PC-9 (cell line): ENCODE measurements at regions not wholly inside any gene's neighbourhood (a gene's known extent, or its start where the extent isn't known, plus 50 kb on each side); places are given as distances from the start of the nearest gene placed in this dataset.

Experiments used
- BruUV-seq: library from RNA; stranded (reverse); fragments of 400-500 nt; replicated peaks from 2 replicates; lab custom pipeline; 2021; lab: Mats Ljungman, UMichigan
- CTCF ChIA-PET: fragments of 300-600 bp; sonication (Branson Sonifier 250); formaldehyde crosslinking; loops from one replicate; lab custom pipeline; 2022; ENCODE audit warnings: antibody characterized with exemption; lab: Charles Lee
- POLR2A ChIA-PET: fragments of 300-600 bp; sonication (Branson Sonifier 250); formaldehyde crosslinking; loops from one replicate; lab custom pipeline; 2022; ENCODE audit warnings: antibody characterized with exemption; ENCODE audit not compliant: unreplicated experiment; lab: Charles Lee
- DNase-seq, 2 experiments: peaks; one replicate each; pipeline versions ENCODE4 v3.0.0 to v3.0.0-alpha.2; 2015 to 2022; ENCODE audit warnings: mixed read lengths in 1 of 2
- H2AFZ ChIP-seq: fragments of 200-600 bp; sonication (generic); 2 replicates; pipeline ENCODE4 v1.8.1; 2017; ENCODE audit warnings: antibody characterized with exemption
- H3F3A ChIP-seq: fragments of 200-600 bp; sonication (generic); 2 replicates; pipeline ENCODE4 v1.8.1; 2017; ENCODE audit warnings: antibody characterized with exemption, mild to moderate bottlenecking, low read depth; ENCODE audit not compliant: insufficient read depth
- H3K27ac ChIP-seq: fragments of 200-600 bp; sonication (generic); 2 replicates; pipeline ENCODE4 v1.6.1; 2016; ENCODE audit warnings: mixed run types
- H3K27me3 ChIP-seq: fragments of 200-600 bp; sonication (generic); 2 replicates; pipeline ENCODE4 v1.6.1; 2016; ENCODE audit warnings: low read depth, mixed run types; ENCODE audit not compliant: insufficient read depth
- H3K36me3 ChIP-seq: fragments of 200-600 bp; sonication (generic); 2 replicates; pipeline ENCODE4 v1.6.1; 2016; ENCODE audit warnings: low read depth, mixed run types
- H3K4me1 ChIP-seq: fragments of 200-600 bp; sonication (generic); replicated peaks from 2 replicates; pipeline ENCODE4 v1.6.1; 2016; ENCODE audit warnings: mixed run types; ENCODE audit not compliant: insufficient read depth
- H3K4me2 ChIP-seq: fragments of 200-600 bp; sonication (generic); 2 replicates; pipeline ENCODE4 v1.6.1; 2017; ENCODE audit warnings: mixed run types
- H3K4me3 ChIP-seq: fragments of 200-600 bp; sonication (generic); 2 replicates; pipeline ENCODE4 v1.6.1; 2016; ENCODE audit warnings: mixed run types
- H3K79me2 ChIP-seq: fragments of 200-600 bp; sonication (generic); 2 replicates; pipeline ENCODE4 v1.6.1; 2017; ENCODE audit warnings: low read depth, mixed run types
- H3K9me2 ChIP-seq: fragments of 200-600 bp; sonication (generic); 2 replicates; pipeline ENCODE4 v1.8.1; 2017; ENCODE audit warnings: mild to moderate bottlenecking; ENCODE audit not compliant: insufficient read depth
- H3K9me3 ChIP-seq: fragments of 200-600 bp; sonication (generic); 2 replicates; pipeline ENCODE4 v1.8.1; 2016; ENCODE audit warnings: low read depth; ENCODE audit not compliant: insufficient read depth
- H4K20me1 ChIP-seq: fragments of 200-600 bp; sonication (generic); 2 replicates; pipeline ENCODE4 v1.8.1; 2017; ENCODE audit not compliant: insufficient read depth
- EZH2 ChIP-seq: fragments of 200-600 bp; sonication (generic); IDR thresholded peaks from 2 replicates; pipeline ENCODE4 v1.8.0; 2017; ENCODE audit warnings: antibody characterized with exemption, low read depth
- intact Hi-C: fragments of 100-400 bp; cut with micrococcal nuclease; formaldehyde crosslinking; loops from one replicate; pipeline ENCODE4 v1.10.0; 2022; ENCODE audit not compliant: unreplicated experiment
- TF ChIP-seq, protein P1 (sequence below): fragments of 200-600 bp; sonication (generic); conservative IDR thresholded peaks from 2 replicates; pipeline ENCODE4 v1.6.1; 2017; ENCODE audit warnings: mixed run types, antibody characterized with exemption, mild to moderate bottlenecking, moderate library complexity

DNA sequence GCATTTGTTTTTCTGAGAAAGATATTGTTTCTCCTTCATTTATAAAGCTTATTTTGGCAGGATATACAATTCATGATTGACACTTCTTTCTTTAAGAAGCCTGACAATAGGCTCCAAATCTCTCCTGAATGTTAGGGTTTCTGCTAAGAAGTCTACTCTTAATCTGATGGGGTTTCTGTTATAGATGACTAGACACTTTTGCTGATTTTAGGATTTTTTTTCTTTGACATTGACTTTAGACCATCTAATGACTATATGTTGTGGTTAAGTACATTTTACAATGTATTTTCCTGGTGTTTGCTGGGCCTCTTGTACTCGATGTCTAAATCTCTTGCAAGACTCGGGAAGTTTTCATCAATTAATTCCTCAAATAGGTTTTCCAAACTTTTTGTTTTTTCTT, 321.8 kb upstream of the SMIM30 start:
- no peaks in the 10 kb centered on the region for H4K20me1 ChIP-seq
- H3K27me3 ChIP-seq: no peaks in the 10 kb centered on the region
- no peak overlapping the region for H3K27ac ChIP-seq
- no peaks in the 10 kb centered on the region for H3K9me2 ChIP-seq
- no peaks in the 10 kb centered on the region for H3K79me2 ChIP-seq
- DNase-seq: no peak
- CTCF ChIA-PET: no interaction called here
- no TSS peak for BruUV-seq
- intact Hi-C loops: no loop called here
- H3K36me3 ChIP-seq: no peaks in the 10 kb centered on the region
- no peak for TF ChIP-seq EZH2
- TF ChIP-seq, protein P1, sequence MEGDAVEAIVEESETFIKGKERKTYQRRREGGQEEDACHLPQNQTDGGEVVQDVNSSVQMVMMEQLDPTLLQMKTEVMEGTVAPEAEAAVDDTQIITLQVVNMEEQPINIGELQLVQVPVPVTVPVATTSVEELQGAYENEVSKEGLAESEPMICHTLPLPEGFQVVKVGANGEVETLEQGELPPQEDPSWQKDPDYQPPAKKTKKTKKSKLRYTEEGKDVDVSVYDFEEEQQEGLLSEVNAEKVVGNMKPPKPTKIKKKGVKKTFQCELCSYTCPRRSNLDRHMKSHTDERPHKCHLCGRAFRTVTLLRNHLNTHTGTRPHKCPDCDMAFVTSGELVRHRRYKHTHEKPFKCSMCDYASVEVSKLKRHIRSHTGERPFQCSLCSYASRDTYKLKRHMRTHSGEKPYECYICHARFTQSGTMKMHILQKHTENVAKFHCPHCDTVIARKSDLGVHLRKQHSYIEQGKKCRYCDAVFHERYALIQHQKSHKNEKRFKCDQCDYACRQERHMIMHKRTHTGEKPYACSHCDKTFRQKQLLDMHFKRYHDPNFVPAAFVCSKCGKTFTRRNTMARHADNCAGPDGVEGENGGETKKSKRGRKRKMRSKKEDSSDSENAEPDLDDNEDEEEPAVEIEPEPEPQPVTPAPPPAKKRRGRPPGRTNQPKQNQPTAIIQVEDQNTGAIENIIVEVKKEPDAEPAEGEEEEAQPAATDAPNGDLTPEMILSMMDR: no peak
- no peaks in the 10 kb centered on the region for H3F3A ChIP-seq
- H3K4me2 ChIP-seq: no peak overlapping the region
- no peaks in the 10 kb centered on the region for H3K9me3 ChIP-seq
- H2AFZ ChIP-seq: no peak overlapping the region
- H3K4me1 ChIP-seq: no peaks in the 10 kb centered on the region
- POLR2A ChIA-PET: no interaction called here
- H3K4me3 ChIP-seq: no peak overlapping the region

DNA sequence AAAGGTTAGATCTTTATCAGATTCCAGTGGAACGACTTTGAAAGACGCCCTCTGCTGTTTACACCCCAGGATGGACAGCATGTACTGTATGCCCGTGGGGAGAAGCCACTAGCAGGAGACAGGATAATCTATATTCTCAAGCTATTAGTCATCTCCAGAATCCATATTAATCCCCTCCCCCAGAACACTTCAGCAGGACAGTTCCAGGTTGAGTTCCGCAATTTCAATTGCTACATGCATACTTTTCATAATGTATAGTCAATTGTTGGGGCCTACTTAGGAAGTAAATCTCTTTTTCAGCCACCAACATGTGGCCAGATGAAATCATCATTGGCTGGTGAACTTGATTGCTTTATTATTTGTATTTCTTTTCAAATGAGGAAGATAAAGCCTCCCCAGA, 313.1 kb upstream of the SMIM30 start:
- Histone ChIP-seq H4K20me1 (no peaks in the 10 kb centered on the region), H3F3A (no peaks in the 10 kb centered on the region), H3K79me2 (no peaks in the 10 kb centered on the region), H3K36me3 (no peaks in the 10 kb centered on the region), H3K4me2 (no peak overlapping the region), H3K9me3 (no peaks in the 10 kb centered on the region), H3K4me3 (no peak overlapping the region), H3K9me2 (no peaks in the 10 kb centered on the region), H3K27me3 (no peaks in the 10 kb centered on the region), H2AFZ (no peak overlapping the region), H3K4me1 (no peaks in the 10 kb centered on the region), H3K27ac (no peak overlapping the region)
- CTCF ChIA-PET: no interaction called here
- intact Hi-C loops: no loop called here
- no peak for DNase-seq
- no peak for TF ChIP-seq EZH2
- TF ChIP-seq, protein P1: no peak
- POLR2A ChIA-PET: no interaction called here
- no TSS peak for BruUV-seq

DNA sequence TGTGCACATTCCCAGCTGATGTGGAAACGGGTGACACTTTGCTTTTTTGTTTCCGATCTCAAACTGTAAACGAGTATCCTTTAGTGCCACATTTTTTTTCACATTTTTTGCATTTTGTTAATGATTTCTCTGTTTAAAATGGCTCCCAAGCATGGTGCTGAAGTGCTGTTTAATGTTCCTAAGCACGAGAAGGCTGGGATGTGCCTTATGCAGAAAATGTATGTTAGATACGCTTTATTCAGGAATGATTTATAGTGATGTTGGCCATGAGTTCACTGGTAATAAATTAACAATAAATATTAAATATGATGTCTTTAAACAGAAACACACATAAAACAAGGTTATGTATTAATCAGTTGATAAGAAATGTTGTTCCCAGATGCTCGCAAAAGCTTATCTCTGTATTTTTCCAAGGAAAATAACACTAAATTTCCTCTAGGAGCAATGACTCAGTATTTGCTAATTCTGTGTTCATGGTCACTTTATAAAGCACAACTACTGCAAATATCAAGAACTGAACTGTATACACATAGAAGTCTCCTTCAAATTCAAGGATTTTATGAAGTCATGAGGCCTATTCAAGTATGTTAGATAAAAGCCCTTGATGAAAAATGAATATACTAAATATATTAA, 305.9 kb upstream of the SMIM30 start:
- H3K79me2 ChIP-seq: no peaks in the 10 kb centered on the region
- ChIA-PET POLR2A (no interaction called here), CTCF (no interaction called here)
- no peaks in the 10 kb centered on the region for H3F3A ChIP-seq
- intact Hi-C loops: loop anchor here (5.0 kb wide), 2 partner anchors 273 to 922 kb away; no protein-coding TSS in a partner anchor
- H3K36me3 ChIP-seq: no peaks in the 10 kb centered on the region
- H3K4me2 ChIP-seq: no peak overlapping the region
- H3K4me3 ChIP-seq: no peak overlapping the region
- TF ChIP-seq, protein P1: no peak
- H3K4me1 ChIP-seq: no peaks in the 10 kb centered on the region
- no peaks in the 10 kb centered on the region for H3K27me3 ChIP-seq
- no peaks in the 10 kb centered on the region for H3K9me3 ChIP-seq
- no TSS peak for BruUV-seq
- no peaks in the 10 kb centered on the region for H3K9me2 ChIP-seq
- H2AFZ ChIP-seq: no peak overlapping the region
- H3K27ac ChIP-seq: no peak overlapping the region
- no peaks in the 10 kb centered on the region for H4K20me1 ChIP-seq
- no peak for DNase-seq
